ENCODE measurements at regions not wholly inside any gene's neighbourhood (a gene's known extent, or its start where the extent isn't known, plus 50 kb on each side); places are given as distances from the start of the nearest gene placed in this dataset.

GRCh38 chr2:6590442-6590841, 275.3 kb downstream of the CMPK2 start:
- TF ChIP-seq EP300 (IDR thresholded peaks at IDR 0.05) (no peak), CTCF (IDR thresholded peaks at IDR 0.05) (no peak)
